Choroid plexus epithelial cell (primary cell): ENCODE measurements at regions not wholly inside any gene's neighbourhood (a gene's known extent, or its start where the extent isn't known, plus 50 kb on each side); places are given as distances from the start of the nearest gene placed in this dataset.
A peak's percentile ranks its signal among the peaks of the same experiment; 100 is the strongest.

Source experiments
- DNase-seq: peaks from one replicate; pipeline ENCODE4 v3.0.0-alpha.2; 2010; ENCODE audit warnings: low read depth
- H3K4me3 ChIP-seq: 2 replicates; pipeline ENCODE4 v1.5.1; 2011; ENCODE audit warnings: low read depth, mild to moderate bottlenecking, control low read depth, low read length, moderate library complexity
- CTCF ChIP-seq: conservative IDR thresholded peaks from 2 replicates; pipeline ENCODE4 v1.5.1; 2011; ENCODE audit warnings: low read depth, mild to moderate bottlenecking, control low read depth, inconsistent platforms, low read length, moderate library complexity

GRCh38 chr1:221620437-221621384, 121.2 kb downstream of the DUSP10 start:
- H3K4me3 ChIP-seq = no peak overlapping the region
- TF ChIP-seq CTCF = no peak
- peak; percentile 40 for DNase-seq

- DNase-seq = no peak
- TF ChIP-seq CTCF = no peak
- no peak overlapping the region for H3K4me3 ChIP-seq
Measured at GRCh38 chr1:221621683-221622082, 120.2 kb downstream of the DUSP10 start.

GRCh38 chr1:221622389-221622788, 119.5 kb downstream of the DUSP10 start:
- H3K4me3 ChIP-seq = no peak overlapping the region
- TF ChIP-seq CTCF = no peak
- no peak for DNase-seq

- H3K4me3 ChIP-seq = no peak overlapping the region
- no peak for DNase-seq
- no peak for TF ChIP-seq CTCF
Measured at GRCh38 chr1:221625026-221625425, 116.9 kb downstream of the DUSP10 start.

GRCh38 chr1:221626041-221626440, 115.8 kb downstream of the DUSP10 start:
- no peak for DNase-seq
- TF ChIP-seq CTCF = no peak
- H3K4me3 ChIP-seq = no peak overlapping the region

- no peak for DNase-seq
- no peak overlapping the region for H3K4me3 ChIP-seq
- no peak for TF ChIP-seq CTCF
Measured at GRCh38 chr1:221630236-221630635, 111.7 kb downstream of the DUSP10 start.

- H3K4me3 ChIP-seq = no peak overlapping the region
- no peak for DNase-seq
- TF ChIP-seq CTCF = no peak
Measured at GRCh38 chr1:221631556-221631955, 110.3 kb downstream of the DUSP10 start.
